Skeletal muscle tissue (tissue), 3 donors: ENCODE measurements at regions not wholly inside any gene's neighbourhood (a gene's known extent, or its start where the extent isn't known, plus 50 kb on each side); places are given as distances from the start of the nearest gene placed in this dataset.

Source experiments
- H3K27ac ChIP-seq: one replicate; pipeline ENCODE4 v1.7.0; 2013; ENCODE audit warnings: mild to moderate bottlenecking, low read depth, low read length, inconsistent platforms
- H3K27me3 ChIP-seq, 3 donors: one replicate each; pipeline ENCODE4 v1.7.0; 2013; ENCODE audit warnings: low read length in 3 of 3; ENCODE audit not compliant: control insufficient read depth in 3 of 3, insufficient read depth in 3 of 3
- H3K36me3 ChIP-seq, 3 donors: one replicate each; pipeline ENCODE4 v1.7.0; 2013; ENCODE audit warnings: low read length in 3 of 3; ENCODE audit not compliant: control insufficient read depth in 3 of 3, insufficient read depth in 3 of 3
- H3K4me1 ChIP-seq, 3 donors: one replicate each; pipeline ENCODE4 v1.7.0; 2013; ENCODE audit warnings: low read length in 3 of 3, mild to moderate bottlenecking in 3 of 3; ENCODE audit not compliant: control insufficient read depth in 3 of 3, insufficient read depth in 3 of 3
- H3K4me3 ChIP-seq, 3 donors: one replicate each; pipeline ENCODE4 v1.7.0; 2013; ENCODE audit warnings: low read length in 3 of 3
- H3K9ac ChIP-seq, 3 donors: one replicate each; pipeline ENCODE4 v1.7.0; 2013; ENCODE audit warnings: low read length in 3 of 3, mild to moderate bottlenecking in 3 of 3, moderate library complexity in 2 of 3, low read depth in 1 of 3
- H3K9me3 ChIP-seq, 3 donors: one replicate each; pipeline ENCODE4 v1.7.0; 2013; ENCODE audit warnings: low read length in 3 of 3; ENCODE audit not compliant: control insufficient read depth in 3 of 3
- donor health status: Osteomylitis.

GRCh38 chr2:64904413-64905329 lies 84.5 kb upstream of the SLC1A4 start:
- peaks cover 6 to 16% (median 9%) of the 10 kb centered on the region in 3 donors for H3K4me1 ChIP-seq
- H3K9me3 ChIP-seq, result peaks cover 0 to 2% (median 0%) of the 10 kb centered on the region in 3 donors
- H3K9ac ChIP-seq, result no peak overlapping the region
- no peak overlapping the region for H3K4me3 ChIP-seq
- H3K36me3 ChIP-seq, result no peaks in the 10 kb centered on the region
- H3K27ac ChIP-seq, result peak overlapping the region; percentile 22
- H3K27me3 ChIP-seq, result peaks cover 0 to 3% (median 0%) of the 10 kb centered on the region in 3 donors

- peaks cover 6 to 17% (median 9%) of the 10 kb centered on the region in 3 donors for H3K4me1 ChIP-seq
- H3K9ac ChIP-seq, result no peak overlapping the region
- no peaks in the 10 kb centered on the region for H3K36me3 ChIP-seq
- H3K9me3 ChIP-seq, result peaks cover 0 to 2% (median 0%) of the 10 kb centered on the region in 3 donors
- H3K27ac ChIP-seq, result no peak overlapping the region
- H3K4me3 ChIP-seq, result no peak overlapping the region
- peaks cover 0 to 3% (median 0%) of the 10 kb centered on the region in 3 donors for H3K27me3 ChIP-seq
Observed at GRCh38 chr2:64905338-64906024, 83.7 kb upstream of the SLC1A4 start.

- Histone ChIP-seq H3K4me1 (peaks cover 6 to 22% (median 9%) of the 10 kb centered on the region in 3 donors), H3K27me3 (no peaks in the 10 kb centered on the region)
Observed at GRCh38 chr2:64906853-64907536, 82.2 kb upstream of the SLC1A4 start.

GRCh38 chr2:64908406-64908805 lies 80.8 kb upstream of the SLC1A4 start:
- no peaks in the 10 kb centered on the region for H3K27me3 ChIP-seq
- H3K36me3 ChIP-seq, result no peaks in the 10 kb centered on the region
- H3K9ac ChIP-seq, result no peak overlapping the region
- no peaks in the 10 kb centered on the region for H3K9me3 ChIP-seq
- H3K4me3 ChIP-seq, result no peak overlapping the region
- H3K4me1 ChIP-seq, result peaks cover 6 to 22% (median 9%) of the 10 kb centered on the region in 3 donors
- no peak overlapping the region for H3K27ac ChIP-seq

More at GRCh38 chr2:64906853-64907536, 82.2 kb upstream of the SLC1A4 start:
- H3K9me3 ChIP-seq, result no peaks in the 10 kb centered on the region
- H3K36me3 ChIP-seq, result no peaks in the 10 kb centered on the region
- no peak overlapping the region for H3K9ac ChIP-seq
- no peak overlapping the region for H3K27ac ChIP-seq
- H3K4me3 ChIP-seq, result no peak overlapping the region

- no peak overlapping the region for H3K9ac ChIP-seq
- no peaks in the 10 kb centered on the region for H3K36me3 ChIP-seq
- peaks cover 0 to 7% (median under 1%) of the 10 kb centered on the region in 3 donors for H3K4me1 ChIP-seq
- H3K4me3 ChIP-seq, result no peak overlapping the region
- no peaks in the 10 kb centered on the region for H3K27me3 ChIP-seq
- H3K27ac ChIP-seq, result no peak overlapping the region
- H3K9me3 ChIP-seq, result no peaks in the 10 kb centered on the region
Observed at GRCh38 chr2:64910523-64910922, 78.7 kb upstream of the SLC1A4 start.

GRCh38 chr2:64910972-64911433 lies 78.2 kb upstream of the SLC1A4 start:
- peaks cover 0 to 6% (median 0%) of the 10 kb centered on the region in 3 donors for H3K4me1 ChIP-seq
- H3K4me3 ChIP-seq, result no peak overlapping the region
- H3K9me3 ChIP-seq, result no peaks in the 10 kb centered on the region
- no peaks in the 10 kb centered on the region for H3K27me3 ChIP-seq
- no peak overlapping the region for H3K27ac ChIP-seq
- H3K9ac ChIP-seq, result no peak overlapping the region
- H3K36me3 ChIP-seq, result no peaks in the 10 kb centered on the region

DNA sequence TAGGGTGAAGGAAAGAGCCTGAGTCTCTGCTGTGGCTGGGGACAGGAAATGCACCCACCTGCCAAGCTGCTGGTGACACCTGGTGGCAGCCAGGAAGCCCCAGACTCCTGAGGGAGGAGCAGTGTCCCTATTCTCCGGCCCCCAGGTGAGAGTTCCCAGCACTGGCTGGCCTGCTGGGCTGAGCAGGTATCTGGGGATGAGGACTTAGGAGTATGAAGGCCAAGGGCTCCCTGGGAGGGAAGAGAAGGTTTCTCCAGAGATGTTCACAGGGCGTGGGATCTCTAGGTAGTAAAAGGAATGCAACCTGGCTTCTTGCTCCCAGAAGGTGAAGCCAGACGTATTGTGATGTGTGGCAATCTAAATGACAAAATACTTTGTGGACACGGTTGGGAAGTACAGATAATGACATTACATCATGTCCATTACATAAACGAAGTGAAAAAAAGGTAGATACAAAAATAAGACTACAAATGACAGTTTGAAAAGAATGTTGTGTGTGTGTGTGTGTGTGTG lies 75.8 kb upstream of the SLC1A4 start:
- Histone ChIP-seq H3K9ac (no peak overlapping the region), H3K36me3 (no peaks in the 10 kb centered on the region), H3K4me3 (no peak overlapping the region), H3K27me3 (no peaks in the 10 kb centered on the region), H3K27ac (no peak overlapping the region), H3K9me3 (no peaks in the 10 kb centered on the region), H3K4me1 (peaks cover 3 to 6% (median 3%) of the 10 kb centered on the region in 3 donors)

DNA sequence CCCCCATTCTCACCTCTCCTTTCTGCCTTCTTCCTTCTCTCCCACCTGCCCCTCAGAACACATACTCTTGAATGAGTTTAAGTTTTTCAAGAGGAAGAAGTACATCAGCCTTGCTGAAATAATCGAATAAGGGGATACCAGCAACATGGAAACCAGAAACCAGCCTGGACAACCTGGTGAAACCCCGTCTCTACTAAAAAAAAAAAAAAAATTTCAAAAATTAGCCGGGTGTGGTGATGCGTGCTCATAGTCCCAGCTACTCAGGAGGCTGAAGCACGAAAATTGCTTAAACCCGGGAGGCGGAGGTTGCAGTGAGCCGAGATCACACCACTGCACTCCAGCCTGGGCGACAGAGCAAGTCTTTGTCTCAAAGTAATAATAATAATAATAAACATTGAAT lies 75.0 kb upstream of the SLC1A4 start:
- no peaks in the 10 kb centered on the region for H3K9me3 ChIP-seq
- peaks cover 3 to 6% (median 3%) of the 10 kb centered on the region in 3 donors for H3K4me1 ChIP-seq
- H3K9ac ChIP-seq, result no peak overlapping the region
- no peak overlapping the region for H3K27ac ChIP-seq
- no peaks in the 10 kb centered on the region for H3K36me3 ChIP-seq
- H3K4me3 ChIP-seq, result no peak overlapping the region
- no peaks in the 10 kb centered on the region for H3K27me3 ChIP-seq

GRCh38 chr2:64914735-64915509 lies 74.3 kb upstream of the SLC1A4 start:
- Histone ChIP-seq H3K27ac (no peak overlapping the region), H3K9ac (no peak overlapping the region), H3K27me3 (no peaks in the 10 kb centered on the region), H3K9me3 (no peaks in the 10 kb centered on the region), H3K4me1 (peaks cover 3 to 6% (median 3%) of the 10 kb centered on the region in 3 donors), H3K4me3 (no peak overlapping the region), H3K36me3 (no peaks in the 10 kb centered on the region)
